ENCODE measurements at regions not wholly inside any gene's neighbourhood (a gene's known extent, or its start where the extent isn't known, plus 50 kb on each side); places are given as distances from the start of the nearest gene placed in this dataset.

- no peak for DNase-seq (ENCODE audit: low spot score in 2 of 2)
- TF ChIP-seq EP300 (IDR thresholded peaks at IDR 0.05) (no peak), POLR2A (IDR thresholded peaks at IDR 0.05) (no peak)
- TF ChIP-seq, protein P1, sequence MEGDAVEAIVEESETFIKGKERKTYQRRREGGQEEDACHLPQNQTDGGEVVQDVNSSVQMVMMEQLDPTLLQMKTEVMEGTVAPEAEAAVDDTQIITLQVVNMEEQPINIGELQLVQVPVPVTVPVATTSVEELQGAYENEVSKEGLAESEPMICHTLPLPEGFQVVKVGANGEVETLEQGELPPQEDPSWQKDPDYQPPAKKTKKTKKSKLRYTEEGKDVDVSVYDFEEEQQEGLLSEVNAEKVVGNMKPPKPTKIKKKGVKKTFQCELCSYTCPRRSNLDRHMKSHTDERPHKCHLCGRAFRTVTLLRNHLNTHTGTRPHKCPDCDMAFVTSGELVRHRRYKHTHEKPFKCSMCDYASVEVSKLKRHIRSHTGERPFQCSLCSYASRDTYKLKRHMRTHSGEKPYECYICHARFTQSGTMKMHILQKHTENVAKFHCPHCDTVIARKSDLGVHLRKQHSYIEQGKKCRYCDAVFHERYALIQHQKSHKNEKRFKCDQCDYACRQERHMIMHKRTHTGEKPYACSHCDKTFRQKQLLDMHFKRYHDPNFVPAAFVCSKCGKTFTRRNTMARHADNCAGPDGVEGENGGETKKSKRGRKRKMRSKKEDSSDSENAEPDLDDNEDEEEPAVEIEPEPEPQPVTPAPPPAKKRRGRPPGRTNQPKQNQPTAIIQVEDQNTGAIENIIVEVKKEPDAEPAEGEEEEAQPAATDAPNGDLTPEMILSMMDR (IDR thresholded peaks at IDR 0.05): no peak
- H3K4me1 ChIP-seq: peaks cover 0 to 5% (median 0%) of the 10 kb centered on the region in 4 donors
- no peak overlapping the region for H3K4me3 ChIP-seq
- no peak overlapping the region for H3K27ac ChIP-seq
- H3K36me3 ChIP-seq: no peaks in the 10 kb centered on the region
- no peaks in the 10 kb centered on the region for H3K27me3 ChIP-seq
- H3K9me3 ChIP-seq: no peaks in the 10 kb centered on the region
These were observed 170.3 kb upstream of the VRK2 start for GRCh38 chr2:57876313-57876712.

DNA sequence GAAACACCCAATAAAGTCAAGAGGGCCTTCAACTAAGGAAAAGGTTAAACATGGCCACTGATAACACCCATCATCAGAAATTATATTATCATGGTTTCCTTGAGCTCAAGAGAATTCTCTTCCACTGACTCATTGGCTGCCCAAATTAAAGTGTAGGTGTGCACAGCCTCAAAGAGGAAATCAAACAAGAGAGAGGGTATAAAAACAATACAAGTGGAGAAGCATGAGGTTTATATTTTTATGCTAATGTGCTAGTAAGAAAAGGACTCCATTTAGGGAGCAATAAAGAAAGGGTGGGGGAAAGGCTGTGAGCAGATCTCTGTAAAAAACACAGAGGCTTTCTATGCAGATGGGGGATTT lies 168.8 kb upstream of the VRK2 start:
- Histone ChIP-seq H3K4me3 (no peak overlapping the region), H3K4me1 (peaks cover 0 to 13% (median 0%) of the 10 kb centered on the region in 4 donors), H3K27me3 (no peaks in the 10 kb centered on the region), H3K9me3 (no peaks in the 10 kb centered on the region), H3K36me3 (no peaks in the 10 kb centered on the region), H3K27ac (no peak overlapping the region)
- no peak for DNase-seq (ENCODE audit: low spot score in 2 of 2)
- TF ChIP-seq, protein P1 (IDR thresholded peaks at IDR 0.05): no peak
- TF ChIP-seq EP300 (IDR thresholded peaks at IDR 0.05) (no peak), POLR2A (IDR thresholded peaks at IDR 0.05) (no peak)

- H3K9me3 ChIP-seq: no peaks in the 10 kb centered on the region
- DNase-seq (ENCODE audit: low spot score in 2 of 2): no peak
- H3K4me1 ChIP-seq: peaks cover 0 to 13% (median 0%) of the 10 kb centered on the region in 4 donors
- H3K4me3 ChIP-seq: no peak overlapping the region
- 27 to 45% methylated on average over 11 of the region's 11 CpGs for WGBS, 2 donors
- no peaks in the 10 kb centered on the region for H3K36me3 ChIP-seq
- TF ChIP-seq POLR2A (IDR thresholded peaks at IDR 0.05) (no peak), EP300 (IDR thresholded peaks at IDR 0.05) (no peak)
- TF ChIP-seq, protein P1 (IDR thresholded peaks at IDR 0.05): no peak
- no peaks in the 10 kb centered on the region for H3K27me3 ChIP-seq
- no peak overlapping the region for H3K27ac ChIP-seq
These were observed 168.3 kb upstream of the VRK2 start for GRCh38 chr2:57878171-57878865.

DNA sequence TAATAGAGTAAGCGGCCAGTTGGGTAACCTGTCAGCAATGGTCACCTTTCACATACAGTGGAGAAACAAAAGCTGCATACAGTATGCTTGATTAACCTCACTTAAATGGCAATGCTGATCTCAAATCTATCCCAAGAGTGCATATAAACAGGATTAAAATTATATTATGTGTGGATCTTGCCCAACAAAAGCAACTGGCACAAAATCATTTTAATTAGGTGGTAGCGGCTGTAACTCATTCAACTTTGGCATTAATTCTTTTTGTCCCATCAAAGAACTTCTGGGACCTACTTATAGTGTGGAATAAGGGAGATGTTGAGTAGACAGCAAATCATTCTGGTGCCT lies 167.8 kb upstream of the VRK2 start:
- TF ChIP-seq POLR2A (IDR thresholded peaks at IDR 0.05): no peak
- no peak for TF ChIP-seq EP300 (IDR thresholded peaks at IDR 0.05)
- TF ChIP-seq, protein P1 (IDR thresholded peaks at IDR 0.05): no peak
- peaks cover 0 to 13% (median 0%) of the 10 kb centered on the region in 4 donors for H3K4me1 ChIP-seq

GRCh38 chr2:57880446-57880845 lies 166.2 kb upstream of the VRK2 start:
- Histone ChIP-seq H3K27ac (no peak overlapping the region), H3K4me1 (peaks cover 0 to 13% (median 0%) of the 10 kb centered on the region in 4 donors)

More for the DNA sequence above, 167.8 kb upstream of the VRK2 start:
- WGBS, 2 donors: 64 to 66% methylated on average over 2 of the region's 2 CpGs
- H3K27me3 ChIP-seq: no peaks in the 10 kb centered on the region
- H3K4me3 ChIP-seq: no peak overlapping the region
- no peak for DNase-seq (ENCODE audit: low spot score in 2 of 2)
- H3K9me3 ChIP-seq: no peaks in the 10 kb centered on the region
- H3K27ac ChIP-seq: no peak overlapping the region
- H3K36me3 ChIP-seq: no peaks in the 10 kb centered on the region

GRCh38 chr2:57880967-57881366 lies 165.6 kb upstream of the VRK2 start:
- Histone ChIP-seq H3K27ac (no peak overlapping the region), H3K36me3 (no peaks in the 10 kb centered on the region), H3K4me3 (no peak overlapping the region), H3K9me3 (no peaks in the 10 kb centered on the region), H3K4me1 (peaks cover 0 to 13% (median 0%) of the 10 kb centered on the region in 4 donors), H3K27me3 (no peaks in the 10 kb centered on the region)
- 80 to 90% methylated on average over 5 of the region's 5 CpGs for WGBS, 2 donors
- no peak for DNase-seq (ENCODE audit: low spot score in 2 of 2)
- TF ChIP-seq POLR2A (IDR thresholded peaks at IDR 0.05) (no peak), EP300 (IDR thresholded peaks at IDR 0.05) (no peak)
- TF ChIP-seq, protein P1 (IDR thresholded peaks at IDR 0.05): no peak

More at GRCh38 chr2:57880446-57880845, 166.2 kb upstream of the VRK2 start:
- TF ChIP-seq POLR2A (IDR thresholded peaks at IDR 0.05): no peak
- no peaks in the 10 kb centered on the region for H3K36me3 ChIP-seq
- no peak for DNase-seq (ENCODE audit: low spot score in 2 of 2)
- no peaks in the 10 kb centered on the region for H3K27me3 ChIP-seq
- 60 to 66% methylated on average over 4 of the region's 4 CpGs for WGBS, 2 donors
- no peak overlapping the region for H3K4me3 ChIP-seq
- no peaks in the 10 kb centered on the region for H3K9me3 ChIP-seq

Measured in tibial nerve (tissue), 4 donors.